Hematopoietic multipotent progenitor cell (in vitro differentiated cells): ENCODE measurements at regions not wholly inside any gene's neighbourhood (a gene's known extent, or its start where the extent isn't known, plus 50 kb on each side); places are given as distances from the start of the nearest gene placed in this dataset.

Experiments
- DNase-seq, 3 donors: peaks; one replicate each; pipeline ENCODE4 v3.0.0-alpha.2; 2011 to 2015; ENCODE audit warnings: low read depth in 2 of 3, low spot score in 2 of 3

- peak in 2 of 3 donors; percentile 7 to 29 for DNase-seq
Measured at GRCh38 chr9:26326563-26326962, 566.0 kb downstream of the CAAP1 start.

GRCh38 chr9:26325444-26325829 lies 567.2 kb downstream of the CAAP1 start:
- no peak for DNase-seq

GRCh38 chr9:26324786-26325443 lies 567.7 kb downstream of the CAAP1 start:
- no peak for DNase-seq

- DNase-seq = no peak
Measured at GRCh38 chr9:26321935-26322334, 570.7 kb downstream of the CAAP1 start.

GRCh38 chr9:26319859-26320258 lies 572.7 kb downstream of the CAAP1 start:
- no peak for DNase-seq

GRCh38 chr9:26313108-26313507 lies 579.5 kb downstream of the CAAP1 start:
- DNase-seq = no peak

- DNase-seq = no peak
Measured at GRCh38 chr9:26311463-26311995, 581.1 kb downstream of the CAAP1 start.

GRCh38 chr9:26310294-26310693 lies 582.3 kb downstream of the CAAP1 start:
- DNase-seq = no peak

- DNase-seq = no peak
Measured at GRCh38 chr9:26308328-26308727, 584.3 kb downstream of the CAAP1 start.

- no peak for DNase-seq
Measured at GRCh38 chr9:26301659-26302058, 590.9 kb downstream of the CAAP1 start.

- no peak for DNase-seq
Measured at GRCh38 chr9:26301046-26301445, 591.6 kb downstream of the CAAP1 start.

GRCh38 chr9:26296910-26297572 lies 595.6 kb downstream of the CAAP1 start:
- DNase-seq = no peak

- no peak for DNase-seq
Measured at GRCh38 chr9:26292943-26293342, 599.7 kb downstream of the CAAP1 start.

- DNase-seq = no peak
Measured at GRCh38 chr9:26271495-26272122, 593.4 kb upstream of the TUSC1 start.

- no peak for DNase-seq
Measured at GRCh38 chr9:26266146-26266793, 588.0 kb upstream of the TUSC1 start.

GRCh38 chr9:26264709-26265601 lies 586.7 kb upstream of the TUSC1 start:
- no peak for DNase-seq

GRCh38 chr9:26263478-26263877 lies 585.2 kb upstream of the TUSC1 start:
- DNase-seq = no peak

GRCh38 chr9:26262421-26263107 lies 584.3 kb upstream of the TUSC1 start:
- no peak for DNase-seq

- DNase-seq = no peak
Measured at GRCh38 chr9:26261503-26262330, 583.5 kb upstream of the TUSC1 start.
